ENCODE measurements at regions not wholly inside any gene's neighbourhood (a gene's known extent, or its start where the extent isn't known, plus 50 kb on each side); places are given as distances from the start of the nearest gene placed in this dataset.
A peak's percentile ranks its signal among the peaks of the same experiment; 100 is the strongest.

GRCh38 chr5:32848681-32849080 lies 137.6 kb downstream of the NPR3 start:
- Histone ChIP-seq H3K4me3 (no peak overlapping the region), H3K27me3 (no peaks in the 10 kb centered on the region), H3K4me1 (peaks cover 0 to 9% (median 0%) of the 10 kb centered on the region in 9 donors), H3K9me3 (no peaks in the 10 kb centered on the region), H3K36me3 (no peaks in the 10 kb centered on the region), H3K27ac (no peak overlapping the region)
- intact Hi-C loops (cut with DNase I): no loop called here
- no peak for TF ChIP-seq CTCF (IDR thresholded peaks at IDR 0.05)
- ATAC-seq (no peak), DNase-seq (no peak)
- 80 to 81% methylated on average over 3 of the region's 3 CpGs for WGBS, 2 donors

GRCh38 chr5:32850817-32851496 lies 139.8 kb downstream of the NPR3 start:
- Histone ChIP-seq H3K4me3 (no peak overlapping the region), H3K9me3 (no peaks in the 10 kb centered on the region), H3K27me3 (no peaks in the 10 kb centered on the region), H3K36me3 (no peaks in the 10 kb centered on the region), H3K4me1 (peaks cover 0 to 9% (median 0%) of the 10 kb centered on the region in 9 donors), H3K27ac (no peak overlapping the region)
- intact Hi-C loops (cut with DNase I): loop anchor here in 6 of 10 donors (5.0 to 10.0 kb wide), 4 partner anchors 136 to 156 kb away; partner anchors contain the start of gene NPR3 (in 3 of the 6)
- no peak for TF ChIP-seq CTCF (IDR thresholded peaks at IDR 0.05)
- ATAC-seq (no peak), DNase-seq (no peak)
- WGBS, 2 donors: 89 to 91% methylated on average over 5 of the region's 5 CpGs

GRCh38 chr5:32851559-32852173 lies 140.5 kb downstream of the NPR3 start:
- TF ChIP-seq CTCF (IDR thresholded peaks at IDR 0.05): no peak
- Histone ChIP-seq H3K4me1 (peaks cover 0 to 9% (median 0%) of the 10 kb centered on the region in 9 donors), H3K36me3 (no peaks in the 10 kb centered on the region), H3K4me3 (no peak overlapping the region), H3K27me3 (no peaks in the 10 kb centered on the region), H3K27ac (no peak overlapping the region), H3K9me3 (peaks cover 0 to 5% (median 0%) of the 10 kb centered on the region in 11 donors)
- intact Hi-C loops (cut with DNase I): loop anchor here in 6 of 10 donors (5.0 to 10.0 kb wide), 4 partner anchors 137 to 157 kb away; partner anchors contain the start of gene NPR3 (in 3 of the 6)
- DNase-seq (no peak), ATAC-seq (no peak)
- WGBS, 2 donors: 88 to 89% methylated on average over 7 of the region's 7 CpGs

GRCh38 chr5:32852535-32852934 lies 141.4 kb downstream of the NPR3 start:
- intact Hi-C loops (cut with DNase I): loop anchor here in 6 of 10 donors (5.0 to 10.0 kb wide), 4 partner anchors 138 to 158 kb away; partner anchors contain the start of gene NPR3 (in 3 of the 6)
- H3K27ac ChIP-seq: no peak overlapping the region
- no peaks in the 10 kb centered on the region for H3K36me3 ChIP-seq
- peak in 1 of 2 donors; percentile 4 for DNase-seq
- H3K4me1 ChIP-seq: peaks cover 0 to 9% (median 0%) of the 10 kb centered on the region in 9 donors
- peaks cover 0 to 14% (median 6%) of the 10 kb centered on the region in 11 donors for H3K9me3 ChIP-seq
- no peak overlapping the region for H3K4me3 ChIP-seq
- TF ChIP-seq CTCF (IDR thresholded peaks at IDR 0.05): peak in 7 of 9 donors; percentile 30 to 52 (median 45)
- H3K27me3 ChIP-seq: no peaks in the 10 kb centered on the region
- peak in 7 of 8 donors; percentile 58 to 80 (median 65) for ATAC-seq
- 8 to 18% methylated on average over 8 of the region's 8 CpGs for WGBS, 2 donors

Measured in heart right ventricle (tissue), 16 donors.